Tibial nerve (tissue), 4 donors: ENCODE measurements at regions not wholly inside any gene's neighbourhood (a gene's known extent, or its start where the extent isn't known, plus 50 kb on each side); places are given as distances from the start of the nearest gene placed in this dataset.
"Not testable (repeated sequence)": the region's sequence is repeated elsewhere in the genome, so short reads cannot be mapped to it uniquely, and the experiment has no call there.

Experiments used
- DNase-seq, 2 donors: peaks; one replicate each; pipeline ENCODE4 v3.0.0-alpha.2; 2019; ENCODE audit warnings: low spot score in 2 of 2
- H3K27ac ChIP-seq, 4 donors: fragments of 200-600 bp; sonication (generic) in 3 of 4; one replicate each; pipeline ENCODE4 v1.5.1; 2017 to 2019; ENCODE audit warnings: mild to moderate bottlenecking in 1 of 4
- H3K27me3 ChIP-seq, 2 donors: fragments of 200-600 bp; sonication (generic) in 1 of 2; one replicate each; pipeline versions ENCODE4 v1.5.1 to v1.6.0; 2017 to 2019
- H3K36me3 ChIP-seq, 3 donors: fragments of 200-600 bp; sonication (generic); one replicate each; pipeline ENCODE4 v1.5.1; 2018 to 2019
- H3K4me1 ChIP-seq, 4 donors: fragments of 200-600 bp; sonication (generic) in 3 of 4; one replicate each; pipeline ENCODE4 v1.5.1; 2017 to 2019
- H3K4me3 ChIP-seq, 4 donors: fragments of 200-600 bp; sonication (generic) in 3 of 4; one replicate each; pipeline ENCODE4 v1.5.1; 2017 to 2019; ENCODE audit warnings: mild to moderate bottlenecking in 1 of 4, moderate library complexity in 1 of 4
- H3K9me3 ChIP-seq, 4 donors: fragments of 200-600 bp; sonication (generic) in 3 of 4; one replicate each; pipeline ENCODE4 v1.5.1; 2017 to 2019
- EP300 ChIP-seq, 2 donors: sonication (generic); formaldehyde crosslinking; IDR thresholded peaks; one replicate each; pipeline ENCODE4 v1.6.1; 2017; ENCODE audit warnings: antibody characterized with exemption in 2 of 2, mild to moderate bottlenecking in 1 of 2
- POLR2A ChIP-seq, 2 donors: fragments of 450-650 bp; IDR thresholded peaks; one replicate each; pipeline ENCODE4 v1.6.1; 2017; ENCODE audit warnings: antibody characterized with exemption in 2 of 2, mild to moderate bottlenecking in 2 of 2, moderate library complexity in 2 of 2
- WGBS, 2 donors: methylation state at CpG; one replicate each; pipeline ENCODE4 v1.1.5; 2018; 5-methylcytosine and 5-hydroxymethylcytosine counted together
- TF ChIP-seq, protein P1 (sequence below), 5 experiments: fragments of 200-600 bp in 3 of 5; fragments of 450-650 bp in 2 of 5; sonication (generic) in 3 of 5; IDR thresholded peaks; one replicate each; pipeline ENCODE4 v1.5.1; 2016 to 2019; ENCODE audit warnings: antibody characterized with exemption in 5 of 5, mild to moderate bottlenecking in 3 of 5, moderate library complexity in 2 of 5

DNA sequence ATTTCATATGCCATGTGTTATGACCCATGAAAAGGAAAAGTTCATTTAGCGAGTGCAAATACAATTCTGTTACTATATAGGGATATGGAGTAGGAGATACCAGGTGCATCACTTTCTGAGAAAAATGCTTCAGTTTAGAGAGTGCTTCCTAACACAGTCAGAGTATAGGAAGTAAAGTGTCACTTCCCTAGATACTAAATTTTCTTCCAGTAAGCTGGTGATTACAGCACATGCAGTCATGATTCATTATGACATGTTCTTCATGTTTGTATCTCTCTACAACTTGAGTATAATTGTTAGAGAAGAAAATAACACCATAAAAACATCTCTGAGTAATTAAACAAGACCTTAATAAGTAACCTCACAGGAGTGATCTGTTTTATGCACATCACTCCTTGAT lies 837.0 kb downstream of the DNAH5 start:
- WGBS, 2 donors, result 88 to 95% methylated on average over 1 of the region's 1 CpG
- no peak for DNase-seq
- TF ChIP-seq POLR2A (IDR thresholded peaks at IDR 0.05) (no peak), EP300 (IDR thresholded peaks at IDR 0.05) (no peak)
- TF ChIP-seq, protein P1, sequence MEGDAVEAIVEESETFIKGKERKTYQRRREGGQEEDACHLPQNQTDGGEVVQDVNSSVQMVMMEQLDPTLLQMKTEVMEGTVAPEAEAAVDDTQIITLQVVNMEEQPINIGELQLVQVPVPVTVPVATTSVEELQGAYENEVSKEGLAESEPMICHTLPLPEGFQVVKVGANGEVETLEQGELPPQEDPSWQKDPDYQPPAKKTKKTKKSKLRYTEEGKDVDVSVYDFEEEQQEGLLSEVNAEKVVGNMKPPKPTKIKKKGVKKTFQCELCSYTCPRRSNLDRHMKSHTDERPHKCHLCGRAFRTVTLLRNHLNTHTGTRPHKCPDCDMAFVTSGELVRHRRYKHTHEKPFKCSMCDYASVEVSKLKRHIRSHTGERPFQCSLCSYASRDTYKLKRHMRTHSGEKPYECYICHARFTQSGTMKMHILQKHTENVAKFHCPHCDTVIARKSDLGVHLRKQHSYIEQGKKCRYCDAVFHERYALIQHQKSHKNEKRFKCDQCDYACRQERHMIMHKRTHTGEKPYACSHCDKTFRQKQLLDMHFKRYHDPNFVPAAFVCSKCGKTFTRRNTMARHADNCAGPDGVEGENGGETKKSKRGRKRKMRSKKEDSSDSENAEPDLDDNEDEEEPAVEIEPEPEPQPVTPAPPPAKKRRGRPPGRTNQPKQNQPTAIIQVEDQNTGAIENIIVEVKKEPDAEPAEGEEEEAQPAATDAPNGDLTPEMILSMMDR (IDR thresholded peaks at IDR 0.05), result no peak

DNA sequence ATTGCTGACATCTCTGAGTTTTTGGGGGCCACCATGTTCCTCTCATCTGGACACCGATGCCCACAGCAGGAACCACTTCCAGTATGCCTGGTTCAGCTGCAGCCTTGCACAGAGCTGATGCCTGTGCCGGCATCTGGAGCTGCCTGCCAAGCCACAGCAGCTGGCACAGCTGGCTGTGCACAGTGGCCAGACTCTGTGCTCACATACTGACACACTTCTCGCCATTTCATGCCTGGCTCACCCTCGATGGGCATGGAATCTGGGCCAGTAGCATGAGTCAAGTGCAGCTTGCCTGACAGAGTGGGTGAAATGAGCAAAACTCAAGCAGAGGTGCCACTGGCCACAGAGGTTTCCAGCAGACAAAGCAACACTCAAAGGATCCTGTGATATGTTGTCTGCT lies 863.4 kb downstream of the DNAH5 start:
- TF ChIP-seq EP300 (IDR thresholded peaks at IDR 0.05) (no peak), POLR2A (IDR thresholded peaks at IDR 0.05) (no peak)
- TF ChIP-seq, protein P1 (IDR thresholded peaks at IDR 0.05), result no peak
- H3K27ac ChIP-seq, result no peak overlapping the region
- H3K36me3 ChIP-seq, result no peaks in the 10 kb centered on the region
- no peaks in the 10 kb centered on the region for H3K4me1 ChIP-seq
- H3K4me3 ChIP-seq, result no peak overlapping the region
- peaks cover 0 to 12% (median 0%) of the 10 kb centered on the region in 4 donors for H3K9me3 ChIP-seq
- no peaks in the 10 kb centered on the region for H3K27me3 ChIP-seq
- no peak for DNase-seq
- 58 to 70% methylated on average over 3 to 4 of the region's 4 CpGs for WGBS, 2 donors

More for the DNA sequence above, 837.0 kb downstream of the DNAH5 start:
- H3K27ac ChIP-seq, result no peak overlapping the region
- no peaks in the 10 kb centered on the region for H3K4me1 ChIP-seq
- H3K9me3 ChIP-seq, result no peaks in the 10 kb centered on the region
- no peaks in the 10 kb centered on the region for H3K27me3 ChIP-seq
- no peak overlapping the region for H3K4me3 ChIP-seq
- H3K36me3 ChIP-seq, result no peaks in the 10 kb centered on the region

DNA sequence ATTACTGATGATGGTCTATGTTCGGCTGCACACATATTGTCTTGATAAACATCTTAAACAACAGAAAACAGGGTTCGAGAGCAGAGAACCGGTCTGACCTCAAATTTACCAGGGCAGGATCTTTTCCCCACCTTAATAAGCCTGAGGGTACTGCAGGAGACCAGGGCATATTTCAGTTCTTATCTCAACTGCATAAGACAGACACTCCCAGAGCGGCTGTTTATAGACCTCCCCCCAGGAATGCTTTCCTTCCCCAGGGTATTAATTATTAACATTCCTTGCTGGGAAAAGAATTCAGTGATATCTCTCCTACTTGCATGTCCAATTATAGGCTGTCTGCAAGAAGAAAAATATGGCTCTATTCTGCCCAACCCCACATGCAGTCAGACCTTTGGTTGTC lies 871.6 kb downstream of the DNAH5 start:
- not testable (repeated sequence) for H3K4me3 ChIP-seq, H3K36me3 ChIP-seq

DNA sequence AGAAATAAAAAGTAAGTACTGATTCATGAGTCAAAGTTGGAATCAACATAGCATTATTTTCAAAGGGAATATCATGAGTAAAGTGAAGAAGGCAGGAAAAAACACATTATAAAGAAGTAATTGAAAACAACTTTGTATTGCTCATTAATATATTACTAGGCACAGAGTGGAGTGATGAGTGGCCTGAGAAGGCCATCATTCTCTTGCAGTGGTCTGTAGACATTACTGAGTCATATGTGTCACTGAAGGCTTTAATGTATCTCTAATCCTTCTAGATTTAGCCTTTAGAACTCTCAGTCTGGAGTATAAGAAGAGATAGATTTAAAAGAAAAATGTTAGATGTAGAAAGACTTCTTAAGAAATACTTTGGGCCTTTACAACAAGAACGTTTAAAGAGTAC lies 881.4 kb downstream of the DNAH5 start:
- DNase-seq, result no peak
- TF ChIP-seq, protein P1 (IDR thresholded peaks at IDR 0.05), result no peak
- TF ChIP-seq POLR2A (IDR thresholded peaks at IDR 0.05) (no peak), EP300 (IDR thresholded peaks at IDR 0.05) (no peak)
- Histone ChIP-seq H3K36me3 (no peaks in the 10 kb centered on the region), H3K4me1 (no peaks in the 10 kb centered on the region), H3K9me3 (no peaks in the 10 kb centered on the region), H3K4me3 (no peak overlapping the region), H3K27ac (no peak overlapping the region), H3K27me3 (no peaks in the 10 kb centered on the region)
- WGBS, 2 donors, result 48 to 49% methylated on average over 1 of the region's 1 CpG

More for the DNA sequence above, 871.6 kb downstream of the DNAH5 start:
- 84 to 92% methylated on average over 4 of the region's 4 CpGs for WGBS, 2 donors
- H3K27me3 ChIP-seq, H3K4me1 ChIP-seq, DNase-seq, H3K27ac ChIP-seq: not testable (repeated sequence)
- H3K9me3 ChIP-seq, result peaks cover 0 to 39% (median 3%) of the 10 kb centered on the region in 4 donors

DNA sequence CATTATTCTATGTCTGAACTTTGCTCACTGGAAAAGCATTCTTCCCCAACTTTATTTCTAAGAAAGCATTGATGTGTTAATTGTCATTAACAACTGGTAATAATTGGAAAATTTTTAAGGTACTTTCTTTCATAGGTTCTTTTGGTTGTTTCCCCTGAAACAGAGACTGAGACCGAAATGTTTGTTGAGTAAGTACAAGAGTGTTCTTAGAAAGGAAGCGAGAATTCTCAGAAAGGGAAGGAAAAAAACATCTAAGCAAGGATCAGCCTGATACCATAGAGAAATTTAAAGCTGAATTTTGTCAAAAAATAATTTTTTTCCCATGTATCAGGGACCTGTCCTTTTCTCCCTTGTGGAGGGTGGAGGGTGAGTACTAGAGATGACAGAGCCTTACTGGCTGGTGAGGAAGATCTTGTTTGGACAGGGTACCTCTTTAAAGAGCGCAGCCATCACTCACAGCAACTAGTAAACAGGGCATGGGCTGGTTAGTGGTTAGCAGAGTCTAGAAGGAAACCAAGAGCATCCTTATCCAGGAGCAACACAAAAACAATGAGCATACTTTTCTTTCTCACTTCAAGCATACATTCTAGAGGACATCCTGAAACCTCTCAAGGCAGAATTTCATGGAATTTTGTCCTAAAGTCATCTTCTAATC lies 898.5 kb downstream of the DNAH5 start:
- WGBS, 2 donors, result 46 to 78% methylated on average over 3 of the region's 3 CpGs
- TF ChIP-seq POLR2A (IDR thresholded peaks at IDR 0.05) (no peak), EP300 (IDR thresholded peaks at IDR 0.05) (no peak)
- TF ChIP-seq, protein P1 (IDR thresholded peaks at IDR 0.05), result no peak

More for the DNA sequence above, 898.5 kb downstream of the DNAH5 start:
- no peak overlapping the region for H3K27ac ChIP-seq
- no peaks in the 10 kb centered on the region for H3K36me3 ChIP-seq
- no peaks in the 10 kb centered on the region for H3K27me3 ChIP-seq
- no peaks in the 10 kb centered on the region for H3K4me1 ChIP-seq
- H3K9me3 ChIP-seq, result peaks cover 0 to 3% (median 0%) of the 10 kb centered on the region in 4 donors
- no peak overlapping the region for H3K4me3 ChIP-seq
- DNase-seq, result no peak
